ENCODE measurements at regions not wholly inside any gene's neighbourhood (a gene's known extent, or its start where the extent isn't known, plus 50 kb on each side); places are given as distances from the start of the nearest gene placed in this dataset.

DNA sequence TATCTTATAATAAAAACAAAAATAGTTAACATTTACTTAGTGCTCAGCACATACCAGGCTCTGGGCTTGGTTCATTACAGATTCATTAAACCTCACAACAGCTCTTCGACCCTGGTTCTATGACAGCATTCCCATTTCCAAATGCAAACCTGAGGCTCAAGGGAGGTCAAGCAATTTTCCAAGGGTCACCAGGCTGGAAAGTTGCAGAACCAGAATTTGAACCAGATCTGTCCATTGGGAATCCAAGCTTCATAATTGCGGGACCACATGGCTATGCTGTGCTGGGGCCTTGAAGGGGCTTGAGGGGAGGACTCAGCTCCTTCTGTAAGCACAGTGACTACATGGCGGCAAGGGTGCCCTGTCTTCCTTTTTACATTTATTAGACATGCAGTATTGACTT lies 197.3 kb upstream of the LNX1 start:
- DNase-seq = no peak
- intact Hi-C loops (cut with DNase I) = no loop called here
- no peak for ATAC-seq

DNA sequence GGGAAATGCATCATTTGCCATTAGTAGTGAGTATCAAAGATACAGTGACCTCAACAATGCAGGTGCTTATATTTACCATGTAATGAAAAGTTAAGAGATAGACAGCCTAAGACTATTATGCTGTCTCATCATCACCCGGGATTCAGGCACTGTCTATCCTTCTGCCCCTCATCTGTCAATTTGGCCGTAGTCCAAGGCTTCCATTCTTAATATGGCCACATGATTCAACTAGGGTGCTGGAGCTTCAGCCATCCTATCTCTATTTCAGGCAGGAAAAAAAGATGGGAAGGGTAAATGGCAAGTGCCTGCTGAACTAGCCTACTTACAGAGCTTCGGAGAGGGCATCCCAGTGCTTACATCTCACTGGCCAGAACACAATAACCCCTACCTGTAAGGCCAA lies 196.7 kb upstream of the LNX1 start:
- intact Hi-C loops (cut with DNase I) = no loop called here
- DNase-seq = no peak
- ATAC-seq = no peak

DNA sequence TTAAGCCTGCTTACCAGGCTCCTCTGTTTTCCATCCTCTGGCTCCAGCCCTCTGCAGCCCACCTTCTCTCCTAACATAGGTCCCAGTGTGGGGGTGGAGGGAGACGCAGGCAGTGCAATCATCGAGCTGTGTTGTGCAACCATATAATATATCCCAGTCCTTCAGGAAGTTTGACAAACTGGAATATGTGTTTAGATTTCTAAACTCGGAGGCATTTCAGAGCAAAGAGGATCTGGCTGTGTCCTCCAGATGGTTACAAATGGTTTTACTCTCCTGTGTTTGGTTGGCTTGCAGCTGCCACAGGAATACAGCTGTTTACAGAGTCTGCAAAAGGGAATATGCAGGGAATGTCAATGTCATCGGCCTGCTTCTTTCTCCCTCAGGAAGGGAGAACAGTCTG lies 195.3 kb upstream of the LNX1 start:
- no peak for DNase-seq
- intact Hi-C loops (cut with DNase I) = no loop called here
- ATAC-seq = peak in 1 of 2 donors; percentile 28

DNA sequence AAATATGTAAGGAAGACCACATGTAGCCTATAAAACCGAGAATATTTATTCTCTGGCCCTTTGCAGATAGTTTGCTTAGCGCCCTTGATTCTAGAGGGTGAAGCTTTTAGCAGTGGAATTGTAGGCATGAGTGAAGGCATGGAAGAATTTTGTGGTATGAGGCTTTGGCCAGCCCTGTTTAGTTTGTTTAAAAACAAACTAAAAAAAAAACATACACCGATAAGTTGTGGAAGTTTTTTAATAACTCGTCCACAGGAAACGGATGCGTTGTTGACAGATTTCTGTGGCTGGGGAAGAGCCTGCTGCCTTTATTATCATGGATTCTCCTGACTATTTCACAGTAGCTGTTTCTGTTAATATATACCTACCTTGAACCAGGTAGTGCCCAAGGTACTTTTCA lies 194.7 kb upstream of the LNX1 start:
- DNase-seq (no peak), ATAC-seq (no peak)
- intact Hi-C loops (cut with DNase I) = no loop called here

DNA sequence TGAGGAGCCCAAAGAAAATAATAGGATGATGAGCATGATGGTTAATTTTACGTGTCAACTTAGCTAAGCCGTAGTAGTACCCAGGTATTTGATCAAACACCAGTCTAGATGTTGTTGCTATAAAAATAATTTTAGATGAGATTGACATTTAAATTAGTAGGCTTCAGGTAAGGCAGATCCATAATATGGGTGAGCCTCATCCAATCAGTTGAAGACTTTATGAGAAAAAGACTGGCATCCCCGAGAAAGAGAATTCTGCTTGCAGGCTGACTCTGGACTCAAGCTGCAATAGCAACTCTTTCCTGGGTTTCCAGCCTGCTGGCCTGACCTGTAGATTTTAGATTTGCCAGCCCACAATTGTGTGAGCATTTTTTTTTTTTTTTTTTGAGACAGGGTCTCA lies 192.8 kb upstream of the LNX1 start:
- intact Hi-C loops (cut with DNase I) = no loop called here
- DNase-seq = no peak
- no peak for ATAC-seq

DNA sequence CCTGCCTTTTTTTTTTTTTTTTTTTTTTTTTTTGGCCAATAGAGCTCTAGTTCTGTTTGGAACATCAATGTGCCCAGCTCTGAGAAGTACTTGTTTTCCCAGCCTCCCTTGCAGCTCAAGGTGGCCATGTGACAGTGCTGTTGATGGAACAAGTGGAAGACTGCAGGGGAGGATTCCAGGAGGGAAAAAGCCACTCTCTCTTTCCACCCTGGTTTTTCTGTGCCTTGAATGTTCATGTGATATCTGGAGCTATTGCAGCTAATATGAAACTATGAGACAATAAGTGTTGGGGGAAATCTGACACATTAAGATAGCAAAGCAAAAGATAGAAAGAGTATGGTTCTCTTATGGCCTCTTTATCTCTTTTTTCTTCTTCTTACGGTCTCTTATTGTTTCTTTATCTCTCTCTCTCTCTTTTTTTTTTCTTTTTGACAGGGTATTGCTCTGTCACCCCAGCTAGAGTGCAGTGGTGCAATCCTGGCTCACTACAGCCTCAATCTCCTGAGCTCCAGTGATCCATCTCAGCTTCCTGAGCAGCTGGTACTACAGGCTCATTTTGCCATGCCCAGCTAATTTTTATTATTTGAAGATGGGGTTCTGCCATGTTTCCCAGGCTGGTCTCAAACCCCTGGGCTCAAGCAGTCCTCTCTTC lies 192.0 kb upstream of the LNX1 start:
- DNase-seq = no peak
- no peak for ATAC-seq
- intact Hi-C loops (cut with DNase I) = no loop called here

DNA sequence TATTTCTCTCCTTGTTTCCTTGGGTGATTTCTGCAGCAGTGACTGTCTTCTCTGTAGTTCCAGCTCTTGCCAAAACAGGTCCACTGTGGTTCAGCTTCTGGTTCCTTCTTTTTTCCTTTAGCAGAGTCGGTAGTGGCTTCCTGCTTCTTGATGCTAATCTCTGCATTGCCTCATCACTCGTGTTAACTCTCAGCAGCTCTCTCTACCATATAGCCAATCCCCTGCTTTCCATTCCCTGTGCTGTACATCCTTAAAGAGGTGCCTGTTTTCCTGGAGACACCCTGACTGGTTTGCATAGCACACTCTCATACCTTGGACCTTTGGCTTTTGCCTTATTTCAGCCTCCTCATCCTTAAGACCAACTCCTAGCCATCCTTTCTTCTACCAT lies 191.2 kb upstream of the LNX1 start:
- no peak for ATAC-seq
- no peak for DNase-seq
- intact Hi-C loops (cut with DNase I) = no loop called here

DNA sequence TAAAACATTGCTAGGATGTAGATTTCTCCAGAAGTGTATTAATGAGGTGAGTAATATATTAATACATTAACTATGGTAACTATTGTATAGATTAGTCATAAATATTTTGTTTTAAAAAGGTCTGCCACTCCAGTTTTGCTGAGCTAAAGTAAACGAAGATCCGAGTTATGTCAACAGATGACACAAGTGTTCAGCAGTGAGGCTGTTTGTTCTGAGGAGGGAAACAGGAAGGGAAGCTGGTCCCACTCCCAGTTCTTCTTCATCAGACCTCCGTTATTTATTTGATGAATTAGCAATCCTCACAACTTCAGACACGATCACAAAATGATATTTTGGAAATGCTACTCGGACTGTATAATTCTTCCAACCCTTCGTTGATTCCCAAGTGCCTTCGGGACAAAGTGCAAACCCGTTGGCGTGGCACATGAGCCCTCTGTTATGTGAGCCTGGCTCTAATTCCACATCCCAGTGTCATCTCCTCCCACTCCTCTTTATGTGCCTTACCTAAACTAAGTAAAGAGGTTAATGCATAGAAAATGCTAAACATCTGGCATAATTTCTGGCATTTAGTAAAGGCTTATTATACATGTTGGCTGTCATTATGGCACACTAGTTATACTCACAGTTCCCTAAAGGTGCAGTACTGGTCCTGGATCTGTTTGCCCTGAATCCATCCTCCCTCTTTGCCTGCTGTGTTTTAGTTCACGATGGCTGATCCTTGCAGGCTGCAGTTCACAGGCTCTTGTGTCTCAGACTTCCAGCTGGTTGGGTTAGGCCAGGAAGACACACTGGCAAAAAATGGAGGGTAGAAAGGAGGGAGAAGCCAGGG lies 190.6 kb upstream of the LNX1 start:
- intact Hi-C loops (cut with DNase I) = no loop called here
- ATAC-seq (no peak), DNase-seq (no peak)

DNA sequence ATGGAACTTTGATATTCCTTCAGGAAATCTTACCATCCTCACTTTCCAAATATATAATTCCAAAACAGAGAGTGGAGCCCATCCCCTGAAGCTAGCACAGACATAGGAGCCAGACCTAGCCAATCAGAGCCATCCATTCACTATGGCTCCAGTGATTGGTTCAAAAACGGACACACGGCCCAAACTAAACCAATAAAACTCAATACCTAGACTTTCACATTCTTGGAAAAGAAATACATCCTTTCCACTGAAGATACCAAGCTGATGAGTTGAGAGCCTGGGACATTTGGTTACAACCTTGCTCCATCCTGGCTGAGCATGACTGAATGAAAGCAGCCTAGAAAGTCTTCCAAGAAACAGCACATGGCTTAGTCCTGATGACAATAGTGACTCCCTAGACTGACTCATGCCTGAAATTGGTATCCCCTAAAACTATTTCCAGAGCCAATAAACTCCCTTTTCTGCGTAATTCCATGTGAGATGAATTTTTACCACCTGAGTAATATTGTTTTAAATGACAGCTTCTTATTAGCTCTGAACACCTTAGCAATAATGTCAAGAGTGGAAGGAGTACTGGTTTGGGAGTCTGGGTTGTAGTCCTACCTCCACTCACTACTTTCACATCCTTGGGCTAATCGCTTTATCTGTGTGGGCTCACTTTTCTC lies 189.6 kb upstream of the LNX1 start:
- intact Hi-C loops (cut with DNase I) = no loop called here
- no peak for ATAC-seq
- DNase-seq = no peak

DNA sequence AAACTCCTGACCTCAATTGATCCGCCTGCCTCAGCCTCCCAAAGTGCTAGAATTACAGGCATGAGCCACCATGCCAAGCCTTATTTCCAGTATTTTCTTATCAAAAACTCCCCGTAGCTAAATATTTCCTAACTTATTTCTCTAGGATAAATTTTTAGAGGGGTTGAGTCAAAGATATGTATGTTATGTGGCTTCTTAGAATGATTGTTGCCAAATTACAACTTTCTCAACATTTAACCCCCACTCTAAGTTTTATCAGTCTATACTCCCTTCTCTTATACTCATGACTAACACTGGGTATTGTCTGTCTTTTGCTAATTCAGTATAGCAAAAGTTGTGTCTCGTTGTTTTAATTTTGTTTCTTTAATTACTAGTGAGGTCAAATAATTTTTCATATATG lies 187.7 kb upstream of the LNX1 start:
- intact Hi-C loops (cut with DNase I) = no loop called here
- peak in 1 of 2 donors; percentile 24 for ATAC-seq
- no peak for DNase-seq

DNA sequence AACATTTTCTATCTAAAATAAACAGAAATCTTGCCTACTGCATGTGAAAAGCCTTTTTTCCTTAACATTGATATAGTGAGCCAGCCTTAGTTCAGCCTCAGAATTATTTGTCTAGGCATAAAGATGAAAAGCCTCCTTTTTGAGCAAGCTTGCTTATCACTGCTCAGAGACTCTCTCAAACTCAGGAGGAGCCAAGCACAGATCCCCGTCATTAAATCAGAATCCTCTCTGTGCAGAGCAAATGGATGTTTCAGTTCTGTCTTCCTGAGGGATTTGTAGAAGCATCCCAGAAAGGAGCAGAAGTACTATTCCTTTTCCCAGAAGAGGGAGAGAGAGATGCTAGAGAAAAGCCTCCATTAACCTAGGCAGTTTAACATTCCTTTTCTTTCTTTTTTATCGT lies 186.9 kb upstream of the LNX1 start:
- no peak for DNase-seq
- intact Hi-C loops (cut with DNase I) = no loop called here
- peak in 1 of 2 donors; percentile 65 for ATAC-seq

DNA sequence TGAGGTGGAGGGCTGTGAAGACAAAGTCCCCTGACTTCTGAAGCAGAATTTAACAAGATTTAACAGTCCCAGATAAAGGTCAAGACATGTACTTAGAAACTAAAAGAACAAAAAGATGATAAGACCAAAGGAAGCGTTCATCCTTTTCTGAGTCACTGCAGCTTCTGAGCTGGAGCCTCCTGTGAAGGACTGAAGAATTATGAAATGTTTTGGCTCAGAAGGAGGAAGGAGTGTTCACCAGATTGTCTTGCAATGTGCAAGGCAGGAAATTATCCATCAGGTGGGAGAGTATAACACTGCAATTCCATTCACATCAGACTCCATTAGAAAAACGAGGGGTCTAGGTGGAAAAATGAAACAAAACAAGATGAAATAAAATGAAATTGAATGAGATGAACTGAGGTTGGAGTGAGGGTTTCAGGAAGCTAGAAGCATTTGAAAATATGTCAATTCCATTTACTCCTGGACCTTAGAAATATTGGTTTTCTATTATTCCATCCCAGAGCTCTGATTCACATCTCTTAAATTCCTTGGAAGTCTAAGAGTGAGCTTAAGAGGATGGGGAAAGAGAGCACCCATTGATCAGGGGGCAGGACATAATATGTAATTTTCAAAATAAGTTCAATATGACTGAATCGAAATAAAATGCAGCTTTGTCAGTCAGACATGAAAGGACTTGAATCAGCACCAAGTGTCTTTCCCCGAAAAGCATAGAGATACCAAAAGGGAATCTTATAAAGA lies 186.1 kb upstream of the LNX1 start:
- ATAC-seq (peak in 1 of 2 donors; percentile 91), DNase-seq (no peak)
- intact Hi-C loops (cut with DNase I) = no loop called here

DNA sequence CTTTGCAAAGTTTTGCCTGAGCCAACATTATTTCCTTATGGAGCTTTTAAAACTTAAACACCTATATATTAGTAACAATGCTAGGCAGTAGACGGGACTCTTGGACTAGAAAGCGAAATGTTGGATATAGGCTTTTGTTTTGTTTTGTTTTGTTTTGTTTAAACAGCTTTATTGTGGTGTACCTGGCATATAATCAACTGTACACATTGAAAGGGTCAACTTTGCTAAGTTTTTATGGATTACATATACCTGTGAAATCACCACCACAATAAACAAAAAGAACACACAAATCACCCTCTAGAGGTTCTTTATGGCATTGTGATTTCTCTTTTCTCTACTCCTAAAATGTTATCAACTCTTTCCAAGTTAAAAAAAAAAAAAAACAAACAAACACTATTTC lies 184.9 kb upstream of the LNX1 start:
- intact Hi-C loops (cut with DNase I) = no loop called here
- no peak for ATAC-seq
- no peak for DNase-seq

DNA sequence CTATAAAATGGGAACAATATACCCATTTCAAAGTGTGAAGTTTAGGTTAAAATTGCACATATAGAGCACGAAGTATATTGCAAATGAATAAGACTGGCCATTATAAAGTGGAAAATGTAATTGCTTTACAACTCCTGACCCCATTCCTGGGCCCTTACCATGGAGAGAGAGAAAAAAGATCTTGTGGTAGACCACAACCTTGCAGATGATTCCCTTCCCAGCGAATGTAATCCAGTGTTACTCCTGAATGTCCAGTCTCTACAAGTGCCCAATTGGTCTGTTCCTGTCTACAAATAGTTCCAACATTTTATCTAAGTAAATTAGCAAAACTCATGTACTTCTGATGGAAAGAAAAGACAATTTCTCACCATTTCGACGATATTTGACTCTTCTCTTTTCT lies 184.1 kb upstream of the LNX1 start:
- intact Hi-C loops (cut with DNase I) = no loop called here
- ATAC-seq (no peak), DNase-seq (no peak)

DNA sequence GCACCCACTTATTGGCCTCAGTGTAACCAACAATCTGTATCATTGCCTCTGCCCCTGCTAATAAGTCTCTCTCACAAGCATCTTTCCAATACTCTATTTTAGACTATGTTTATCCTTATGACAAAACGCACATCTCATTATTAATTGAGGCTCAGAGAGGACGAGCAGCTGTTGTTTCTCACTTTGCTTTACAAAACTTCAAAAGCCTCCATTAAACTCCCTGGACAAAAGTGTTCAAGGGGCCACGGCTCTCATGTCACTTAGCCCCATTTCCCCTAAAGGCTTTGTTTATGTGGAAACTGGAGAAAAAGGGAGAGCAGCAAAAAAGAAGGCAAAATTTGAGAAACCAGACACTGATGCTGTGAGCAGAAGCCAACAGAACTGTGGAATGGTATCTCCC lies 180.0 kb upstream of the LNX1 start:
- DNase-seq (no peak), ATAC-seq (no peak)
- intact Hi-C loops (cut with DNase I) = no loop called here

DNA sequence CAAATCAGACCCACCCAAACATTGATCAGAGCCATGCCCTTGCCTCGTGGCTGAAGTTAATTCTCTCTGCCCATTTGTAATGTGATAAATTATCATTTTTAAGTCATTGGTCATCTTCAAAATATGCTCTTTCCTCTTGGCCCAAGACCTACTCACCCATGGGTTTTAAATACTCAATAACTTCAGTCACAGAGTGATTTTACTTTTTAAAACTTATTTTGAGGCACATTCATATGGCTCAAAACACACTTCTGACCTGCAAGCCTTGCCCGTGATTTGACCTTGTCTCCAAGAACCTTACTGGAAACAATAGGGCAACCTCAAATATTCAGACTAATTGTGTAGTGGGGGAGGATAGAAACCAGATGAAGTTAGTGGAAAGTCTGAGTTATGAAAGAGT lies 176.2 kb upstream of the LNX1 start:
- DNase-seq (no peak), ATAC-seq (no peak)
- intact Hi-C loops (cut with DNase I) = no loop called here

DNA sequence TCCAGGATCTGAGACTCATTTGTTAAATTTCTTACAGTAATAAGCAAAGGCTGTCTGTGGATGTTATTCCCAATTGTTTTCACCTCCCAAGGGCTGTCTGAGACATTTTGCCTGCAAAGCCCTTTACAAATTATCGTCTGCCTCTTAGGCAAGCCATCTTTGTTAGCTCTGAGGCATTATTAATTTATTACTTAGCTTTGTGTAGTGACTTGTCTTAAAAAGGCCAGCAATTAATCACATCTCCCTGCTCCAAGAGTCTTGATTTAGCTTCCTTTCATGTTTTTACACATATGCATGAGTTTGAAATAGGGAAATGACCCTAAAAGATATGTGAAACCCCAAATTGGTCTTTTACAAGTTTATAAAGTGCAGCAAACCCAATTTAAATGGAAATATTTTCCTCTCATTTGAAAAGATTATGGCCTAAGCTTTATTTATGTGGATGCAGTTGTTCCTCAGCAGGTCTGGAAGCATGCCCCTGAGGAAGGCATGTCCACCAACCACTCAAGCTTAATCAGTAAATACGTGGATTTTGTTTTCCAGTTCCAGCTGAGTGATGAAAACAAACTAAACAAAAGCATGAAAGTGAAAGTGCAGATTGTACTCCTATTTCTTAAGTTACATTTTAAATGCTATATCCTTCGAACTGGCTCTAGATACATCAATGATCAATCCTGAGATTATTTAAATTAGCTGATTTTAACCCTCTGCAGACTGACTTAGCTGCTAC lies 173.6 kb upstream of the LNX1 start:
- ATAC-seq = no peak
- intact Hi-C loops (cut with DNase I) = no loop called here
- no peak for DNase-seq

DNA sequence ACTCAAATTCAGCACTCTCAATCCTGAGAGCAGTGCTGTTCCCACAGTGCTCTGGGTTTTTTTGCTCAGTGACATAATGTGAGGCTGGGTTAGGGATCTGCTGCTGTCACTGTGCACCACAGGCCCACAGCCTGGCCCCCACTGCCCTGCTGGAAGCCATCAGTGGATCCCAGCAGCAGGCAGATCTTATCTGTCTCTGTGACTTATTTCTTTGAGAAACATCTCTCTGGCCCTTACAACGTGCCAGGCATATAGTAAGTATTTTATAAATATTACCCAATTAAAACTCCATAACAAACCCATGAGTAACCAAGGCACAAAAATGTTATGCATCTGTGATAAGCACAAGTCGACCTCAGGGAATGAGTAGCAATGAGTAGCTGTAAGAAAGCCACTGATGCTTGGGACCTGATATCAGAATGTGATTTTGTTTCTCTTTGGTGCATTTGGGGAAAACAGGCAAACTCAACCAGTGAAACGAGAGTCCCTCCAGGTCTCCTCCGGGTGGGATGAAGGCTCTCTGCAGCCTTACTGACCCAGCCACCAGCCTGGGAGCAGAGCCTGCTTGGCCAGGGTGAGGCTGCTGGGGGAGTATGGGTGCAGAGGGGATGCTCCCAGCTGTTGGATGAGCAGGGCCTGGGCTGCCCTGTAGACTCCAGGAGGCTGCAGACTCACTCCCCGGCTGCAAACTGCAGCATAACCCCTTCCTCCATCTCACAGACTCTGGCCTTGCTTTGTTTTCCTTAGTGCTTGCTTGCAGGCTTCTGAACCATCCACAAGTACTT lies 172.7 kb upstream of the LNX1 start:
- DNase-seq (no peak), ATAC-seq (peak in 1 of 2 donors; percentile 71)
- intact Hi-C loops (cut with DNase I) = no loop called here

DNA sequence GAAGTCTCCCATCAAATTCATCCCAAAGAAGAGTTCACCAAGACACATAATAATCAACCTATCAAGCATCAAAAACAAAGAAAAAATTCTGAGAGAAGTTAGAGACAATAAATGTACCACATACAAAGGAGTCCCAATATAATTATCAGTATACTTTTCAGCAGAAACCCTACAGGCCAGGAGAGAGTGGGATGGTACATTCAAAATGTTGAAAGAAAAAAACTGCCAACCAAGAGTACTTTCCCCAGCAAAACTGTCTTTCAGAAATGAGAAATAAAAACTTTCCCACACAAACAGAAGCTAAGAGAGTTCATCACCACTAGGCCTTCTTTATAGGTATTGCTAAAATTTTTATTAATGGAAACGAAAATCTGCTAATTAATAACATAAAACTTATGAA lies 164.4 kb upstream of the LNX1 start:
- intact Hi-C loops (cut with DNase I) = no loop called here
- no peak for ATAC-seq
- no peak for DNase-seq
